HEK293 (cell line): ENCODE measurements at regions not wholly inside any gene's neighbourhood (a gene's known extent, or its start where the extent isn't known, plus 50 kb on each side); places are given as distances from the start of the nearest gene placed in this dataset.

Experiments used
- CTCF ChIA-PET: fragments of 350-600 bp; formaldehyde crosslinking; extraction: SDS; loops from one replicate; lab custom pipeline; 2021; ENCODE audit warnings: antibody characterized with exemption; lab: Yijun Ruan, JAX
- POLR2A ChIA-PET: fragments of 300-600 bp; formaldehyde crosslinking; extraction: SDS; loops from one replicate; lab custom pipeline; 2020; ENCODE audit warnings: antibody characterized with exemption, inconsistent platforms; lab: Yijun Ruan, JAX
- H3K27ac ChIP-seq: fragments of 200-500 bp; sonication (Bioruptor generic); 2 replicates; pipeline ENCODE4 v1.5.1; 2014; ENCODE audit warnings: low read depth, low read length, control low read depth, inconsistent platforms; ENCODE audit errors: extremely low read depth
- H3K36me3 ChIP-seq, 2 experiments: fragments of 200-500 bp in 1 of 2; sonication (Bioruptor generic) in 1 of 2; 1 replicate in 1 of 2; 2 replicates in 1 of 2; pipeline ENCODE4 v1.5.1; 2014 to 2017; ENCODE audit warnings: inconsistent platforms in 2 of 2, low read length in 2 of 2; ENCODE audit not compliant: control insufficient read depth in 2 of 2, insufficient read depth in 1 of 2
- H3K4me1 ChIP-seq: fragments of 200-500 bp; sonication (Bioruptor generic); 2 replicates; pipeline ENCODE4 v1.5.1; 2014; ENCODE audit warnings: mild to moderate bottlenecking, low read length, inconsistent platforms; ENCODE audit not compliant: control insufficient read depth, insufficient read depth
- H3K4me3 ChIP-seq: 2 replicates; pipeline ENCODE4 v1.5.1; 2011; ENCODE audit warnings: low read depth, mild to moderate bottlenecking, control low read depth, low read length, moderate library complexity
- H3K9me3 ChIP-seq: fragments of 200-500 bp; sonication (Bioruptor generic); 2 replicates; pipeline ENCODE4 v1.5.1; 2014; ENCODE audit warnings: low read depth, low read length, inconsistent platforms; ENCODE audit not compliant: control insufficient read depth, insufficient read depth
- KLF8 ChIP-seq: fragments of 450-650 bp; formaldehyde crosslinking; IDR thresholded peaks from 2 replicates; pipeline ENCODE4 v1.5.1; 2016; ENCODE audit warnings: missing biosample characterization, missing genetic modification characterization
- ZBTB20 ChIP-seq: fragments of 450-650 bp; formaldehyde crosslinking; IDR thresholded peaks from 2 replicates; pipeline ENCODE4 v1.5.1; 2016; ENCODE audit warnings: missing biosample characterization, missing genetic modification characterization
- ZFP69B ChIP-seq: fragments of 450-650 bp; formaldehyde crosslinking; IDR thresholded peaks from 2 replicates; pipeline ENCODE4 v1.5.1; 2016; ENCODE audit warnings: missing biosample characterization, missing genetic modification characterization
- ZNF10 ChIP-seq: fragments of 450-650 bp; formaldehyde crosslinking; IDR thresholded peaks from 2 replicates; pipeline ENCODE4 v1.5.1; 2017; ENCODE audit warnings: missing biosample characterization, missing genetic modification characterization
- ZNF132 ChIP-seq: fragments of 450-650 bp; formaldehyde crosslinking; IDR thresholded peaks from 2 replicates; pipeline ENCODE4 v1.5.1; 2017; ENCODE audit warnings: missing biosample characterization, missing genetic modification characterization, borderline replicate concordance
- ZNF175 ChIP-seq: fragments of 450-650 bp; formaldehyde crosslinking; IDR thresholded peaks from 2 replicates; pipeline ENCODE4 v1.5.1; 2016; ENCODE audit warnings: missing biosample characterization, missing genetic modification characterization
- ZNF19 ChIP-seq: fragments of 450-650 bp; formaldehyde crosslinking; IDR thresholded peaks from 2 replicates; pipeline ENCODE4; 2016; ENCODE audit warnings: missing biosample characterization, missing genetic modification characterization, low read depth
- ZNF23 ChIP-seq: fragments of 450-650 bp; formaldehyde crosslinking; IDR thresholded peaks from 2 replicates; pipeline ENCODE4 v1.5.1; 2016; ENCODE audit warnings: missing biosample characterization, missing genetic modification characterization, borderline replicate concordance
- ZNF311 ChIP-seq: fragments of 450-650 bp; formaldehyde crosslinking; IDR thresholded peaks from 2 replicates; pipeline ENCODE4 v1.5.1; 2017; ENCODE audit warnings: missing biosample characterization, missing genetic modification characterization, borderline replicate concordance
- ZNF404 ChIP-seq: fragments of 450-650 bp; formaldehyde crosslinking; IDR thresholded peaks from 2 replicates; pipeline ENCODE4 v1.5.1; 2017; ENCODE audit warnings: missing biosample characterization, missing genetic modification characterization
- ZNF560 ChIP-seq: fragments of 450-650 bp; formaldehyde crosslinking; IDR thresholded peaks from 2 replicates; pipeline ENCODE4 v1.5.1; 2017; ENCODE audit warnings: missing biosample characterization, missing genetic modification characterization, borderline replicate concordance
- ZNF701 ChIP-seq: fragments of 450-650 bp; formaldehyde crosslinking; IDR thresholded peaks from 2 replicates; pipeline ENCODE4 v1.5.1; 2016; ENCODE audit warnings: missing biosample characterization, missing genetic modification characterization
- ZNF792 ChIP-seq: fragments of 450-650 bp; formaldehyde crosslinking; IDR thresholded peaks from 2 replicates; pipeline ENCODE4 v1.5.1; 2016; ENCODE audit warnings: missing biosample characterization, missing genetic modification characterization
- ZSCAN16 ChIP-seq: fragments of 450-650 bp; formaldehyde crosslinking; IDR thresholded peaks from 2 replicates; pipeline ENCODE4 v1.5.1; 2016; ENCODE audit warnings: missing biosample characterization, missing genetic modification characterization
- TF ChIP-seq, protein P1 (sequence below): fragments of 450-650 bp; formaldehyde crosslinking; IDR thresholded peaks from 2 replicates; pipeline ENCODE4 v1.5.1; 2017; ENCODE audit warnings: missing biosample characterization, missing genetic modification characterization
- TF ChIP-seq, protein P2 (sequence below): fragments of 450-650 bp; formaldehyde crosslinking; IDR thresholded peaks from 2 replicates; pipeline ENCODE4 v1.5.1; 2016; ENCODE audit warnings: missing biosample characterization, missing genetic modification characterization, borderline replicate concordance
- TF ChIP-seq, protein P3 (sequence below): fragments of 450-650 bp; formaldehyde crosslinking; IDR thresholded peaks from 2 replicates; pipeline ENCODE4 v1.5.1; 2017; ENCODE audit warnings: missing biosample characterization, mild to moderate bottlenecking, missing genetic modification characterization, moderate library complexity
- TF ChIP-seq, protein P4 (sequence below): fragments of 450-650 bp; formaldehyde crosslinking; IDR thresholded peaks from 2 replicates; pipeline ENCODE4 v1.5.1; 2017; ENCODE audit warnings: missing biosample characterization, missing genetic modification characterization

DNA sequence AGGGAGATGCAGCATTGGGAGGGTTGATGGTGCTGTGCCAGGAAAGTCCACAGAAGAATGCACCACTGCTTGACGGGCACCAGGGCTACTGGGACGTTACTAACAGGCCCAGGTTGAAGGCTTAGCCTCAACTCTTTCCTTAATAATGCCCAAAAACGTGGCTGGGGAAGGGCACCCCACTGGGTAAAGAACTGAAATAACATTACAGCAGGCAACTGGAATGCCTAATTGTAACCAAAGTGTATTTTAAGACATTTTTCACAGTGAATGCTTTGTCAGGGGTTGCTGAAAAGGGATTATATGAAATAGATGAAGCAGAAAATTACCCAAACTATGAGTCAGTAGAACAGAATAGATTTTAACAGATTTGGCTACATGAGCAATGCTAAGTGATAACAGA, 191.3 kb downstream of the CMPK2 start:
- Histone ChIP-seq H3K9me3 (no peaks in the 10 kb centered on the region), H3K4me3 (no peak overlapping the region), H3K4me1 (no peaks in the 10 kb centered on the region), H3K27ac (no peak overlapping the region), H3K36me3 (no peaks in the 10 kb centered on the region)
- ChIA-PET CTCF (interaction anchor here (0.7 kb wide), 1 partner anchor 1865 kb away, joined by 3 read pairs; no protein-coding TSS in a partner anchor), POLR2A (no interaction called here)
- TF ChIP-seq ZNF701 (tag by site-specific recombination) (no peak), KLF8 (no peak), ZNF132 (tag by site-specific recombination) (no peak), ZSCAN16 (tag by site-specific recombination) (no peak), ZNF175 (tag by site-specific recombination) (no peak)
- TF ChIP-seq, protein P1, sequence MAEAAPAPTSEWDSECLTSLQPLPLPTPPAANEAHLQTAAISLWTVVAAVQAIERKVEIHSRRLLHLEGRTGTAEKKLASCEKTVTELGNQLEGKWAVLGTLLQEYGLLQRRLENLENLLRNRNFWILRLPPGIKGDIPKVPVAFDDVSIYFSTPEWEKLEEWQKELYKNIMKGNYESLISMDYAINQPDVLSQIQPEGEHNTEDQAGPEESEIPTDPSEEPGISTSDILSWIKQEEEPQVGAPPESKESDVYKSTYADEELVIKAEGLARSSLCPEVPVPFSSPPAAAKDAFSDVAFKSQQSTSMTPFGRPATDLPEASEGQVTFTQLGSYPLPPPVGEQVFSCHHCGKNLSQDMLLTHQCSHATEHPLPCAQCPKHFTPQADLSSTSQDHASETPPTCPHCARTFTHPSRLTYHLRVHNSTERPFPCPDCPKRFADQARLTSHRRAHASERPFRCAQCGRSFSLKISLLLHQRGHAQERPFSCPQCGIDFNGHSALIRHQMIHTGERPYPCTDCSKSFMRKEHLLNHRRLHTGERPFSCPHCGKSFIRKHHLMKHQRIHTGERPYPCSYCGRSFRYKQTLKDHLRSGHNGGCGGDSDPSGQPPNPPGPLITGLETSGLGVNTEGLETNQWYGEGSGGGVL (tag by site-specific recombination) = no peak

DNA sequence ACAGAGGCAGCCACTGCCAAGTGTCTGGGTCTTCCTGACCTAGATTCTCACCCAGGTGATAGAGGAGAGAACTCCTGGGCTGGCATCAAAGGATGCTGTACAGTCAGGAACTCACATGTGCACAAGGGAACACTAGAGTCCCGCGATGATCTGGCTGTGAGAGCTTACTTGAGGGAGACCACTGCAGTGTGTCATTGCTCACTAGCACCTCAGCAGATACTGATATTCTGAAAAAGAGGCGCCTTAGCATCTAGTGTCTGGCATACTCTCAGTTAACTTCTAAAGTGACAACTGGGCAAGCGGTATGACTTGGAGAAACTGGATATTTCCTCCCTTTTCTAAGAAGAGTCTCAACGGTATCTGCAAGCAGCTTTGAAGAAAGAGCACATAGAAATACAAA, 189.9 kb downstream of the CMPK2 start:
- Histone ChIP-seq H3K27ac (no peak overlapping the region), H3K4me3 (no peak overlapping the region), H3K9me3 (no peaks in the 10 kb centered on the region), H3K36me3 (no peaks in the 10 kb centered on the region), H3K4me1 (no peaks in the 10 kb centered on the region)
- ChIA-PET CTCF (no interaction called here), POLR2A (no interaction called here)
- TF ChIP-seq, protein P2, sequence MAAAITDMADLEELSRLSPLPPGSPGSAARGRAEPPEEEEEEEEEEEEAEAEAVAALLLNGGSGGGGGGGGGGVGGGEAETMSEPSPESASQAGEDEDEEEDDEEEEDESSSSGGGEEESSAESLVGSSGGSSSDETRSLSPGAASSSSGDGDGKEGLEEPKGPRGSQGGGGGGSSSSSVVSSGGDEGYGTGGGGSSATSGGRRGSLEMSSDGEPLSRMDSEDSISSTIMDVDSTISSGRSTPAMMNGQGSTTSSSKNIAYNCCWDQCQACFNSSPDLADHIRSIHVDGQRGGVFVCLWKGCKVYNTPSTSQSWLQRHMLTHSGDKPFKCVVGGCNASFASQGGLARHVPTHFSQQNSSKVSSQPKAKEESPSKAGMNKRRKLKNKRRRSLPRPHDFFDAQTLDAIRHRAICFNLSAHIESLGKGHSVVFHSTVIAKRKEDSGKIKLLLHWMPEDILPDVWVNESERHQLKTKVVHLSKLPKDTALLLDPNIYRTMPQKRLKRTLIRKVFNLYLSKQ (tag by site-specific recombination) = no peak
- TF ChIP-seq ZNF23 (tag by site-specific recombination) (no peak), ZBTB20 (tag by site-specific recombination) (no peak), ZNF560 (tag by site-specific recombination) (no peak), ZNF19 (tag by site-specific recombination) (no peak), ZNF792 (tag by site-specific recombination) (no peak), ZNF311 (tag by site-specific recombination) (no peak), ZNF10 (tag by site-specific recombination) (no peak), ZFP69B (tag by site-specific recombination) (no peak), ZNF404 (no peak)
- TF ChIP-seq, protein P3, sequence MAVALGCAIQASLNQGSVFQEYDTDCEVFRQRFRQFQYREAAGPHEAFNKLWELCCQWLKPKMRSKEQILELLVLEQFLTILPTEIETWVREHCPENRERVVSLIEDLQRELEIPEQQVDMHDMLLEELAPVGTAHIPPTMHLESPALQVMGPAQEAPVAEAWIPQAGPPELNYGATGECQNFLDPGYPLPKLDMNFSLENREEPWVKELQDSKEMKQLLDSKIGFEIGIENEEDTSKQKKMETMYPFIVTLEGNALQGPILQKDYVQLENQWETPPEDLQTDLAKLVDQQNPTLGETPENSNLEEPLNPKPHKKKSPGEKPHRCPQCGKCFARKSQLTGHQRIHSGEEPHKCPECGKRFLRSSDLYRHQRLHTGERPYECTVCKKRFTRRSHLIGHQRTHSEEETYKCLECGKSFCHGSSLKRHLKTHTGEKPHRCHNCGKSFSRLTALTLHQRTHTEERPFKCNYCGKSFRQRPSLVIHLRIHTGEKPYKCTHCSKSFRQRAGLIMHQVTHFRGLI = no peak
- TF ChIP-seq, protein P4, sequence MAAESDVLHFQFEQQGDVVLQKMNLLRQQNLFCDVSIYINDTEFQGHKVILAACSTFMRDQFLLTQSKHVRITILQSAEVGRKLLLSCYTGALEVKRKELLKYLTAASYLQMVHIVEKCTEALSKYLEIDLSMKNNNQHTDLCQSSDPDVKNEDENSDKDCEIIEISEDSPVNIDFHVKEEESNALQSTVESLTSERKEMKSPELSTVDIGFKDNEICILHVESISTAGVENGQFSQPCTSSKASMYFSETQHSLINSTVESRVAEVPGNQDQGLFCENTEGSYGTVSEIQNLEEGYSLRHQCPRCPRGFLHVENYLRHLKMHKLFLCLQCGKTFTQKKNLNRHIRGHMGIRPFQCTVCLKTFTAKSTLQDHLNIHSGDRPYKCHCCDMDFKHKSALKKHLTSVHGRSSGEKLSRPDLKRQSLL (tag by site-specific recombination) = no peak
